ENCODE measurements at regions not wholly inside any gene's neighbourhood (a gene's known extent, or its start where the extent isn't known, plus 50 kb on each side); places are given as distances from the start of the nearest gene placed in this dataset.

- no peak for TF ChIP-seq CTCF (conservative IDR thresholded peaks at IDR 0.05; ENCODE audit: low read depth, low read length)
- no peak for TF ChIP-seq EZH2 (IDR thresholded peaks at IDR 0.05; ENCODE audit: borderline replicate concordance, low read depth, low read length, poor library complexity, severe bottlenecking)
Measured at GRCh38 chr5:149438711-149439132, 59.6 kb upstream of the IL17B start.

Data from A673 (cell line).